Ovary (tissue), 7 donors: ENCODE measurements at regions not wholly inside any gene's neighbourhood (a gene's known extent, or its start where the extent isn't known, plus 50 kb on each side); places are given as distances from the start of the nearest gene placed in this dataset.

Source experiments
- DNase-seq, 5 donors: peaks; one replicate each; pipeline ENCODE4 v3.0.0-alpha.2; 2019 to 2020
- H3K27ac ChIP-seq, 2 donors: fragments of 200-600 bp; one replicate each; pipeline versions ENCODE4 v1.5.1 to v1.8.0; 2019 to 2022
- H3K27me3 ChIP-seq: fragments of 200-600 bp; one replicate; pipeline ENCODE4 v1.8.0; 2022
- H3K36me3 ChIP-seq: fragments of 200-600 bp; sonication (generic); one replicate; pipeline ENCODE4 v1.5.1; 2019
- H3K4me1 ChIP-seq: one replicate; pipeline ENCODE4 v1.8.1; 2013; ENCODE audit warnings: mild to moderate bottlenecking, moderate library complexity; ENCODE audit not compliant: insufficient read depth
- H3K4me3 ChIP-seq: fragments of 200-600 bp; sonication (generic); one replicate; pipeline ENCODE4 v1.5.1; 2017
- H3K9me3 ChIP-seq, 2 donors: fragments of 200-600 bp in 1 of 2; sonication (generic) in 1 of 2; one replicate each; pipeline versions ENCODE4 v1.5.1 to v1.8.1; 2013 to 2019; ENCODE audit warnings: mild to moderate bottlenecking in 1 of 2, moderate library complexity in 1 of 2
- EP300 ChIP-seq: sonication (generic); formaldehyde crosslinking; IDR thresholded peaks from one replicate; pipeline ENCODE4 v1.6.1; 2017; ENCODE audit warnings: antibody characterized with exemption
- POLR2A ChIP-seq: fragments of 450-650 bp; IDR thresholded peaks from one replicate; pipeline ENCODE4 v1.6.1; 2017; ENCODE audit warnings: antibody characterized with exemption, mild to moderate bottlenecking, moderate library complexity
- WGBS, 3 donors: extraction: QIAGEN DNeasy Blood & Tissue Kit in 1 of 3; methylation state at CpG; one replicate each; pipeline versions ENCODE4 v1.1.5 to v1.1.7; 2013 to 2017; 5-methylcytosine and 5-hydroxymethylcytosine counted together
- intact Hi-C, 4 donors: fragments of 100-400 bp; cut with DNase I; formaldehyde crosslinking; loops; one replicate each; pipeline versions ENCODE4 v1.11.0 to v1.15.1; 2022 to 2023
- TF ChIP-seq, protein P1 (sequence below), 3 donors: fragments of 450-650 bp in 2 of 3; fragments of 200-600 bp in 1 of 3; IDR thresholded peaks; one replicate each; pipeline versions ENCODE4 v1.5.1 to v1.8.0; 2016 to 2022; ENCODE audit warnings: antibody characterized with exemption in 3 of 3, mild to moderate bottlenecking in 1 of 3
- donor health status: DM: no; HTN: no; CAD: no; lungs with moderate emphysema.
- donor health status: DM: no; HTN: no; CAD: no.
- donor health status: Bipolar disorder and iron deficiency.
- donor health status: DM: no; HTN: no; CAD: no.
- donor health status: DM: yes; HTN: yes; CAD: no.

DNA sequence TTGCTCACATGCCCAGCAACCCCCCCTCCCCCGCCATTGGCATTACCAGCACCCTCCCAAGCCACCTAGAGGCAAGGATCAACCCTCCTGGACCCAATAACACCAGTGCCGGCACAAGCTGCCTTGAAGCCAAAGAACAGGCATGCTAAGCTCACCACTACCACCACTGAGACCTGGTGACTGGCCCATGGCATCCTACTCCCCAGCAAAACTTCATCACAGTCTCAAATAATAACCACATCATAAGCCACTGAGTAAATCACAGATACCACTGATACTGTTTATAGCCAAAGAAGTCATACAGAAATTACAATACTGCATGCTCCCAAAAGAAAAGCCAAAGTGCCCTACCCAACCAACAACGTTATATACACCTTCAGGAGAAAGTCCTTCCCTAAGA, 73.6 kb upstream of the RPL34 start:
- 61 to 78% (median 76%) methylated on average over 3 of the region's 3 CpGs for WGBS, 3 donors
- Histone ChIP-seq H3K9me3 (no peaks in the 10 kb centered on the region), H3K4me3 (no peak overlapping the region), H3K27me3 (no peaks in the 10 kb centered on the region), H3K36me3 (no peaks in the 10 kb centered on the region), H3K4me1 (no peaks in the 10 kb centered on the region), H3K27ac (no peak overlapping the region)
- intact Hi-C loops, result no loop called here
- no peak for TF ChIP-seq EP300
- TF ChIP-seq POLR2A, result no peak
- TF ChIP-seq, protein P1, sequence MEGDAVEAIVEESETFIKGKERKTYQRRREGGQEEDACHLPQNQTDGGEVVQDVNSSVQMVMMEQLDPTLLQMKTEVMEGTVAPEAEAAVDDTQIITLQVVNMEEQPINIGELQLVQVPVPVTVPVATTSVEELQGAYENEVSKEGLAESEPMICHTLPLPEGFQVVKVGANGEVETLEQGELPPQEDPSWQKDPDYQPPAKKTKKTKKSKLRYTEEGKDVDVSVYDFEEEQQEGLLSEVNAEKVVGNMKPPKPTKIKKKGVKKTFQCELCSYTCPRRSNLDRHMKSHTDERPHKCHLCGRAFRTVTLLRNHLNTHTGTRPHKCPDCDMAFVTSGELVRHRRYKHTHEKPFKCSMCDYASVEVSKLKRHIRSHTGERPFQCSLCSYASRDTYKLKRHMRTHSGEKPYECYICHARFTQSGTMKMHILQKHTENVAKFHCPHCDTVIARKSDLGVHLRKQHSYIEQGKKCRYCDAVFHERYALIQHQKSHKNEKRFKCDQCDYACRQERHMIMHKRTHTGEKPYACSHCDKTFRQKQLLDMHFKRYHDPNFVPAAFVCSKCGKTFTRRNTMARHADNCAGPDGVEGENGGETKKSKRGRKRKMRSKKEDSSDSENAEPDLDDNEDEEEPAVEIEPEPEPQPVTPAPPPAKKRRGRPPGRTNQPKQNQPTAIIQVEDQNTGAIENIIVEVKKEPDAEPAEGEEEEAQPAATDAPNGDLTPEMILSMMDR (IDR thresholded peaks at IDR 0.05), result no peak
- DNase-seq, result no peak

DNA sequence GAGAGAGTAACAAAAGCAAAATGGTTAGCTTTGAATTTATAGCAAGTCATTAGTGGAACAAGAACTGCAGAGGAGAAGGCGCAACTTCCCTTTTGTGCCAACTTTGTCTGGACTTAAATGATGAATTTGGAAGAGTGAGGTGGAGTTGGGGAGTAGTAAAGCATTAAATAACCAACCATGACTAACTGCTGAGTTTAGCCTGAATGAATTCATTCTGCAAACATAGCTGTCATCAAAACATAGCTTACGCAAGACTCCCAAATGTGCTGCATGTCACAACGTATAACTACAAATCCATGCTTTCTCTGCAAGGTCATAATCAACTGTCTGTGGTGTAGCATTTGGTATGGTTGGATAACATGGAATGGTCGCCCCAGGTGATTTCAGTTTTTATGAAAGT, 75.9 kb upstream of the RPL34 start:
- no peak for DNase-seq
- Histone ChIP-seq H3K27me3 (no peaks in the 10 kb centered on the region), H3K27ac (no peak overlapping the region), H3K4me1 (no peaks in the 10 kb centered on the region), H3K9me3 (no peaks in the 10 kb centered on the region), H3K4me3 (no peak overlapping the region), H3K36me3 (no peaks in the 10 kb centered on the region)
- 81 to 86% (median 83%) methylated on average over 4 of the region's 4 CpGs for WGBS, 3 donors
- TF ChIP-seq, protein P1 (IDR thresholded peaks at IDR 0.05), result no peak
- TF ChIP-seq POLR2A, result no peak
- no peak for TF ChIP-seq EP300
- intact Hi-C loops, result no loop called here

DNA sequence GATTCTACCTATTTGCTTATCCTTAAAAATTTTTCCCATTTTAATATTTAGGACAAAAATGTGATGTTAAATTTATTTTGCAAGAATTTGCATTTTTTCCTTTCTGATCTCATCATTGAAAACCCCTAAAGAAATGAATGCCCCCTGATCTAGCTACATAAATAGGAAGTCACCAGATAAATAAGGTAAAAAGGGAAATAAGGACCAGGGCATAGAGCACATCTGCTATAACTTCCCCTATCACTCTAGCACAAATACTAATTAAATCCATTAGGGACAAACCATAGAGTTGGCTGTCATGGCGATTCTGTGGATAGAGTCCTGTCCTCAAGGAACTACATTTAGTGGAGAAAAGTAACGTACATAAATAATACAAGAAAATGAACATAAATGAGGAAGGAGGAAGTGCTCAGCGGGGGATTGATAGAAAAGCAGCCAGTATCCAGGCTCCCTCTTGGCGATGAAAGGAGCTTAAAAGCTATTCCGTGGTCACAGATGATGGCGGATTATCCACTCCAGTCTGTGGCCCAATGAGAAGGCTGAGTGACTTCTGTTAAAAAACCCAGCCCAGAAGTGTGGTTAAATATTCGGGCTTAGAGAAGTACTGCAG, 76.9 kb upstream of the RPL34 start:
- TF ChIP-seq EP300 (no peak), POLR2A (no peak)
- TF ChIP-seq, protein P1 (IDR thresholded peaks at IDR 0.05), result no peak
- Histone ChIP-seq H3K9me3 (no peaks in the 10 kb centered on the region), H3K4me3 (no peak overlapping the region), H3K36me3 (no peaks in the 10 kb centered on the region), H3K4me1 (no peaks in the 10 kb centered on the region), H3K27ac (no peak overlapping the region), H3K27me3 (no peaks in the 10 kb centered on the region)
- no peak for DNase-seq
- intact Hi-C loops, result no loop called here
- WGBS, 3 donors, result 90 to 95% (median 93%) methylated on average over 7 of the region's 7 CpGs

DNA sequence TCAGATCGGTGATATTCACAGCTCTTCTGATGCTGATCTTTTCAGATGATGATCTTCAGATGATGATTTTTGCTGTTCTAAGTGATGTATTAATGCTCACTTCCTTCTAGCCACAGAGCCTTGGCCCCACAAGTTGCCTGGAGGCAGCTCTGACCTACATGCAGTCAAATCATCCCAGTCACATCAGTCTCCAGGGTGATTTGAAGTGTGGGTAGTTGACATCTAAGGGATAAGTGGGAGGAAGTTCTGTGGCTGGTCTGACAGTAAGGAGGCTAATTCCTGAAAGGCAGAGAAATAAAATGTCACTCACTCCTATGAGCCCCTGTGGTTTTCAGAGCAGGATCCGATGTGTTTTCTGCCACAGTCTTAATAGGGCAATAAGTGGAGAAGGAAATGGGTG, 79.8 kb upstream of the RPL34 start:
- no peaks in the 10 kb centered on the region for H3K9me3 ChIP-seq
- no peaks in the 10 kb centered on the region for H3K4me1 ChIP-seq
- H3K27ac ChIP-seq, result no peak overlapping the region
- 40 to 63% (median 52%) methylated on average over 2 of the region's 2 CpGs for WGBS, 3 donors
- H3K36me3 ChIP-seq, result no peaks in the 10 kb centered on the region
- intact Hi-C loops, result no loop called here
- H3K4me3 ChIP-seq, result no peak overlapping the region
- H3K27me3 ChIP-seq, result no peaks in the 10 kb centered on the region
- DNase-seq, result no peak
- TF ChIP-seq, protein P1 (IDR thresholded peaks at IDR 0.05), result no peak
- no peak for TF ChIP-seq POLR2A
- no peak for TF ChIP-seq EP300
